ENCODE measurements at regions not wholly inside any gene's neighbourhood (a gene's known extent, or its start where the extent isn't known, plus 50 kb on each side); places are given as distances from the start of the nearest gene placed in this dataset.

- TF ChIP-seq CTCF (IDR thresholded peaks at IDR 0.05 in 4 of 5, conservative IDR thresholded peaks at IDR 0.05 in 1 of 5): no peak
- TF ChIP-seq POLR2A (IDR thresholded peaks at IDR 0.05): no peak
Observed at GRCh38 chr1:113271039-113271438, 119.3 kb upstream of the MAGI3 start.
